ENCODE measurements at regions not wholly inside any gene's neighbourhood (a gene's known extent, or its start where the extent isn't known, plus 50 kb on each side); places are given as distances from the start of the nearest gene placed in this dataset.

DNA sequence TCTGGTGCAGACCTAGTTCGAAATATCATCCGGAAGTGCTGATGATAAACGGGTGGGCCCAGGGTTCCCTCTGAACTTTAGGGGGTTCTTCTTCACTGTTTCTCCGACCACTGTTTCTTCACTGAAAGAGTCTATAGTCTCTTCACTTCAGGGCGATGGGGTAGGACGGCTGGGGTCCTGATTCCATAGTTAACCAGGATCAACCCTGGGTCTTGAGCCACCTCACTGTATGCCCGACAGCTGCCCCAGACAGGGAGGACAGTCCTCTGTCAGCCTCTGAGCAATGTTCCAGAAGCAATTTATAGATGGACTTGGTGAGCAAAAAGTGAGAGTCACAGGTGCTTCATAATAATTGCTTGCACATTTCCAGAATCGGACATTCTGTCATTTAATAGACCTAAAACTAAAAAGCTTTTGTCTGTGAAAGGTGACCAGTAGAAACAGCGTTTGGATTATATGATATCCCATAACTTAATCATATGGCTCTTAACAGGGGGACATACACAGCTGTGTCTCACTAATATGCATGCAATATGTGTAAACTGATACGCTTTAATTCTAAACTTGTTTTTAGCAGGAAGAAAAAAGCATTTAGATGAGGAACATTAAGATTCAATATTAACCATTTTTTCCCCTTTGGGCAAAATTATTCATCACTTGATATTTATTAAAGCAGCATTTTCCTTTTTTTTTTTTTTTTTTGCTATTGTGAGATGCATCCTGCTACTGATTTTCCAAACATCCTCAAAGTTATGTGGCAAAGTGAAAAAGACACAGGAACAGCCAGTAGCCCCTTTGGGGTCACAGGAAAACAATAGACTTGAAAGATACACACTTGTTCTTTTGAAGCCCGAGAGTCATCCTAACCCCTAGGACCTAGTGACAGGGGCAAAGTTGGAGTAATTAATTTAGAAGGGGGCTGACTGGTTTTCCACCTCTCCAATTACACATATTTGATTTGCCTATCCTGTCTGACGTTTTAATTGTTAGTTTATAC is 277.0 kb downstream of the ZNF536 start:
- intact Hi-C loops (cut with micrococcal nuclease) = no loop called here

DNA sequence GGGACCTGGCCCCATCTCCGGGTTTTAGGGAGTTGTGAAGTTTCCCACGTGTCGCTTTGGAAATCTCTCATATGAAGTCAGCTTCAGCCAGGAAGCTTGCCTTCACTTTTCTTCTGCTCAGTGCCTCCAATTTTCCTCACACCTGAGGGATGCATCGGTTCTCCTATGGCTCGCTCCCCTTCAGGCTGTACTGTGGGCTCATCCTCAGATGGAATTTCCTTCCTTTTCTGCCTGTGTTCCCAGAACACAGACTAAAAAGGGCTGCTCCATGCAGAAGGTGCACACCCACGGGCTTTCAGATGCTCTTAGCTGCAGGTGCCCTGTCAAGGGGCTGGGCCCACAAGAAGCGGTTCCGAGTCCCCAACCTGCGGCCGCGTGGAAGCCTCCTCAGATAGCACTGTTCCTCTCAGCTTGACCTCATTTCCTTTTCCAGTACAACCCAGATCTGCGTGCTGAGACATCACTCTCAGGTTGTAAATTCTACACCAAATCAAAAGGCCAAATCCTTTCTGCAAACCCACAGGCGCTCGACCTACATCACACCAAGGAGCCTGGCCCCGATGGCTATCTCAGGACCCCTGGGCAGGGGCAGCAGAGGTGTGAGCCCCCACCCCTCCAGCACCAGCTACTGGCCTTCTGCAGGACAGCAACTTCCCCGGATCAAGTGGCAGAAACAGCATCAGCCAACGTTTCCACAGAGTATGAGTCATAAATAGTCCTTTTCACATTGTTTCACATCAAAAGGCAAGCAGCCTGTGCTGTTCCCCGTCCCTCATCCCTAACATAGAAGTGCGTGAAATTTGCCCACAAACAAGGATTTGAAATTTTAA is 275.9 kb downstream of the ZNF536 start:
- intact Hi-C loops (cut with micrococcal nuclease) = no loop called here

DNA sequence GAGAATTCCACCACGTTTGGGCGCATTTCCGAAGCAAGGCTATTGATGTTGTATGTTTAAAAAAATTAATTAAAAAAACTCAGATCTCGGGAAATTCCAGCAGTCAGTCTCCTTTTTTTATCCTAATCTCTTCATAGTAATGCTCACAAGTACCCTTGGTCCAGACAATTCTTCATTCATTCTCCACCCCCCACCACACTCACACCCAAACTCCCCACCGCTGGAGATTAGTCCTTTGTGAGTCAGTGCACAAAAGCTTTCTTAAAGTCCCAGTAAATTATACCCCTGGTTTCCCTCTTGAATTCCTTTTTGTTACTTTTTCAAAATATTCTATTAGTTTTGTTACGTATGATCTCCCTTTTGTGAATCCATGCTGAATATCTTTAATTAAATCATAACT is 274.6 kb downstream of the ZNF536 start:
- intact Hi-C loops (cut with micrococcal nuclease) = no loop called here

DNA sequence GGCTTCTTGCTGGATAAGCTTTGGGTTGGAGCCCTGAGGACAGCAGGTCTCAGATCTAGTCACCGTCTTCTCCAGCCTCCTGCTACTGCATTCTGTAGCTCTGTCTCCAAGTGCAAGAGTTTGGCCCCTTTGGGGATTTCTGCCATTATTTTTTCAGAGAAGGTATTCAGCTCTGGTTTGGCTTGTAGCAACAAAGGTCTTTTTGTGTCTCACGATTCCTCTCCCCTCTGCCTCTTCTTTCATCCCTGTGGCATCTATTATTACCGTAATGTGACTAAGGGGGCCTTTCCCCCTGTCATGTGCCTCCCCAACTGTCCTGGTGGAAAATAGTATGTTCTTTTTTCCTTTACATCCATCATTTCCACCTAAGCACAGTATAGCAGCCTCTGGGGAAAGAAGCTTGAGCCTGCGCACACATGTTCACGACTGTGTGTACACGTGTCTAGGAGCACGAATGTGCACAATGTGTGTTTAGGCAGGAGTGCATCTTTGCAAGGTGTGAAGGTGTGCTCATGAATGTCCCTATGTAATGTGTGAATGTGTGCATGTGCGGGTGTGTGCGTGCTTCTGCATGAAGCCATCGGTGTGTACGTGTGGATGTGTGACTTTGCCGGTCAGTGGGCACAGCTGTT is 273.9 kb downstream of the ZNF536 start:
- intact Hi-C loops (cut with micrococcal nuclease) = no loop called here

DNA sequence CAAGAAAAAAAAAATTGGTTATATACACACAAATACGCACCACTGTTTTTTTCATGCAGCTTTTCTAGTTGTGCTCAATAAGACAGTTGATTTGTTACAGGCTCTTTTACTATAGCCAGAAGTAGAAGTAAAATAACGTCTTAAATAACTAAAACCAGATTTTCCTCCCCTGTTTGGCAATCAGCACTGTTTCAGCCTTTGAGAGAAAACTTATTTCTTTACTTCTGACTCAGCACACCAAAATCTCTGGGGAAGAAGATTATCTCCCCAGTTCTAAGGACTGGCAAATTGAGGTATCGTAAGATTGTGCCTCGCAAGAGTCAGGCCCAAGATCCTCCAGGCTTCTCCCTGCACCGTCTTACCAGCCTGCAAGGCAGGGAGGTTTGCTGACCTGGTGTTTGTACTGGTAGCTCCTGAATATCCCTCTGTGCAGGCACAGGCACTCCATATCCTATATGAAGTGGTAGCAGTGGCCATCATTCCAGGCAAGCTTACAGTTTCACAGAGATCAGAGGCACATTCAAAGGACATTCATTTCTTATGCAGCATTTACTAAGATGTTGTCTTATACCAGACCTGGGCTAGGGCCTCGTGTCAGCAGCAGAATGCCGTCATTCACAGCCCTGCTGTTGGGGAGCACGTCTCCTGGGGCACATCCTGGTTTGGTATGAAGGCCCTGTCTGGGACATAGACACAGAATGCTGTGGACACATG is 268.2 kb downstream of the ZNF536 start:
- intact Hi-C loops (cut with micrococcal nuclease) = no loop called here

- intact Hi-C loops (cut with micrococcal nuclease) = no loop called here
Observed at GRCh38 chr19:30638889-30639288, 266.7 kb downstream of the ZNF536 start.

DNA sequence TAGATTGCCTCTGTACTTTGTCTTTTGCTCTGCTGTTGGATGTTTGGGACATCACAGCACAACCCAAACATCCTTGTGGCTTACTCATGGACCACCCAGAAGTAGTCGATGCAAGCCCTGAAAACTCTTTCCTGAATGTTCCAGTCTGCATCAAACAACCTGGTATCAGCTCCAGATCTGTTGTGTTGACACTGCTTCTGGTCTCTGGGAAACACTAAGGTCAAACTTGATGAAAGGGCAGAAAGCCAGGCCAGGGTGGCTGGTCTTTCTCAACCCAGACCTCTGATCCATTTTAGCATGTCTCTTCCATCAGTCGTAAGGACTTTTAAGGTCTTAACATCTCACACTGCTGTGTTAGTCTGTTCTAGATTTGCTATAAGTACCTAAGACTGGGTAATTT is 265.7 kb downstream of the ZNF536 start:
- intact Hi-C loops (cut with micrococcal nuclease) = no loop called here

DNA sequence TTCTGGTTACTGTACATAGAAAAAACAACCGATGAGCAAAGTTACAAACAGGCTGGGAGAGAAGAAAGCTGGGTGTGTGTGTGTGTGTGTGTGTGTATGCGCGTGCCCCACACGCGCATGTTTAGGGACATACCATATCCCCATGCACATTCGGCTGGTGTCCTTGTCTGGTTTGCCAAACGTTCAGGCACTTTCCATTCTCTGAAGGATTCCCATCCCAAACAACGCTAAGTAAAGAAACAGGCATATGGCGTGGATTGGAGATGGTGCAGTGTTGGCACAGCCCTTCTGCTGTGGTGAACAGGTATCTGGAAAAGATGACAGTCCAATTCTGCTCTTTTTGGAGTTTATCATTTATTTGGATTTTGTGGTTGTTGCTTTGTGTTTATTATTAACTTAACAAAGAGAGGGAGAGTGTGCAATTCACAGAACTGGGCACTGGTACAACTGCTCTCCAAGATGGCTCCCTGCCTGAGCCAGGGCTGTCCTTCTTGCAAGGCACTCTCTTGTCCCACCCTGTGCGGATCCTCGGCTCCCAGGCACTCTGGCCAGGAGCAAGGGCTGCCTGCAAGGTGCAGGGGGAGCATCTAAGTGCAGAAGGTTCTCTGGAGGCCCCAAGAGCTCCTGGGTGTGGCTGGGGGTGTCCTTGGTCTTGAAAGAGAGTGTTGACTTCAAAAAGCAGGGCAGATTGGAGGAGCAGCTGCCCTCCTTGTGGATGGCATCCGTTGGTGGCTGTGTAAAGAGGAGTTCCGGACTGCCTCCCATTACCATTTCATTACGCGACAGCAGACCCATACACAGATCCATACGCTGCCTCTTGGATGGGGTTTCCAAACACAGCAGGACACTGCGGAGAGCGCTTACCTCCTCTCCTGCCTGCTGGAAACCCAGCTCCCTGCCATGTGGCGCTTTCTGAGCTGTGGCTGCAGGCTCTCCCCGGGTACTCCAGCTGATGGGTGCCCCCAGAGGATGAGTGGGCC is 263.1 kb downstream of the ZNF536 start:
- intact Hi-C loops (cut with micrococcal nuclease) = no loop called here

DNA sequence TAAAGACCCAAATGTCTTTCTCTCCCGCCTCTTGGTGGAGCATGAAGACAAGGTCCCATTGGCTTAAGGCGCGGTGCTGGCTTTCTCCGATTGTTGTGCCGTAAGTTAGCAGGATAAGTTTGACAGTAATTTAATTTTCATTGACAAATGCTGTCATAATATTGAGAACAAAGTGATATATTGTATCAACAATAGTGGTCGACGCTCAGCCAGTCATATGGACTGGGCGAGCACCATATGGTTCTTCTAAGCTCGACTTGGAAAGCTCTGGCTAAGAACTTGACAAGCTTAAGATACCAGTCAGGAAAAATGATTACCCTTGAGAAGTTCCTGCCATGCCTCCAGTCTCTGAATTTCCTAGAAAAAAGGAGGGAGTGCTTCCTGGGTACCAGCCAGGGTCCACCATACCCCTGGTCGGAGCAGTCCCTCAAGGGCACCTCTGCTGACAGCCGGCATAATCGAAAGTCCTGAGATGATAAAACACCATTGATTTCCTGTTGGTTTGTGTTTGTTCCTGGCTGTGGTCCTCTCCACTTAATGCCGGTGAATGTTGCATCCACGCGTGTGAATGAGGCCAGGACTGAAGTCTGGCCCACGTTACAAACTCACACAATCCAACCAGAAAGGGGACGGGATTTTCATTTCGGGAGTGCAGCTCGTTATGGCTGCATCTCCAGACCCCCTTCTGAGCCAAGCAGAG is 262.1 kb downstream of the ZNF536 start:
- intact Hi-C loops (cut with micrococcal nuclease) = no loop called here

DNA sequence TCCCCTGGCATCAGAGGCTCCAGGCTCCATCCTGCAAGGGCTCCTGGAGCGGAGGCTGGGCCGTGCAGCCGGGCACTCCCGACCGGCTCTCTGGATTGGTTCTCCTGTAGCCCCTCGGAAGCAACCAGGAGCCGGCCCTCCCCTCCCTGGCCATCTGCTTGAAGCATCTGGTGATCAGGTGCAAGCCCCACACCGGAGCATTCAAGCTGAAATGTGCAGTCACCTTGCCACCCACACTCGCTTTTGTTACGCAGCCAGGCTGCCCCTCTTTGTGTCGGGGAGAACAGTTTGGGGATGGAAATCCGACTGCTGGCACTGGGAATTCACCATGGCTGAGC is 258.8 kb downstream of the ZNF536 start:
- intact Hi-C loops (cut with micrococcal nuclease) = no loop called here

GRCh38 chr19:30630289-30631032 is 258.3 kb downstream of the ZNF536 start:
- intact Hi-C loops (cut with micrococcal nuclease) = no loop called here

DNA sequence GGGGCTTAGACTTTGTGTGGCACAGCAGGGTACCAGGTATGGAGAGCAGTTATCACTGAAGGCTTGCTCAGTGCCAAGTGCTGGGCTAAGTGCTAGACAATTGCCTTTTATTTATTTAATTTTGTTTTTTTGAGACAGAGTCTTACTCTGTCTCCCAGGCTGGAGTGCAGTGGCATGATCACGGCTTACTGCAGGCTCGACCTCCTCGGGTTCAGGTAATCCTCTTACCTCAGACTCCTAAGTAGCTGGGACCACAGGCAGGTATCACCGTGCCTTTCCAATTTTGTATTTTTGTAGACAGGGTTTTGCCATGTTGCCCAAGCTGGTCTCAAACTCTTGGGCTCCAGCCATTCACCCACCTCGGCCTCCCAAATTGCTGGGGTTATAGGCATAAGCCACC is 256.9 kb downstream of the ZNF536 start:
- intact Hi-C loops (cut with micrococcal nuclease) = no loop called here

DNA sequence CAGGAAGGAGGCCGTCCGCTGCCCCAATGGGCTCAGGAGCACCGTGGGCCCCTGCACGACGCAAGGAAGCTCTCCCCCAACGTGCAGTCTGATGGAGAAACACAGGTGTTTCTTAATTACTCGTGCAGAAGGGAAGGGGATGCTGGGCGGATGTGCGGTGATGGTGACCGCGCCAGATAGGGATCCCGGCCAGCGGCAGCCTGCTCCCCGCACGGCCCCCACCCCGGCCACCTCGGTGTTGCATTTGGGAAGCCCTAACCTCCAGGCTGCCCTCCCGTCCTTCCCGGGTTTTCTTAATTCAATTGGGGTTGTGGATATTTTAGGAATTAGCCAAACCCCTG is 254.4 kb downstream of the ZNF536 start:
- intact Hi-C loops (cut with micrococcal nuclease) = no loop called here

DNA sequence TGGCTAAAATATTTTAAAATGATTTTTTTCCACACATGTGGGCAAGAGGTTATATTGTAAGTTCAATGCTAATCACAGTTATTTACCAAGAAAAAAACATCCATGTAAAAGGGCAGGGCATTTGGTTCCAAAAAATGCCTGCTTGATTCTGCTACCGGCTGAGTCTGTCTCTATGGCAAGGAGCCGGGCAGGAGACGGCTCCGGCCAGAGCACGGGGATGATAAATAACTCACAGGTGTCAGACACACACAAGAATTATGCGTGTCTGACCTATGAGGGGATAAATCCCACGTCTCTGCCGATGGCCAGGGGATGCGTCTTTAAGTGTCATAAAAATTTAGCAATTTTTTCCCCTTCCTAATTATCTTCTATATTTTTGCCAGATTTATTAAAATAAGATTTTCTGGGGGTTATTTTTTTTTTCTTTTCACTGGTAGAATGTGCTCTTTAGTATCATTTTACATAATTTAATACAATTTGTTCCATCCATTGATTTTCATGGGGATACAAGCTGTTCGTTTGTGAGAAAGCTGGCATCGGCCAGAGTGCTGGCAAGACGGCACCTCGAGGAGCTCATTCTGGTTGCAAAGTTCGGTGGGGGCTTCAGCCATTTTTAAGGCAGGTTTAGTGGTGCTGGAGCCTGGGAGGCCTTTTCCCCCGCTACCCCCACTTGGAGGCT is 253.9 kb downstream of the ZNF536 start:
- intact Hi-C loops (cut with micrococcal nuclease) = no loop called here

- intact Hi-C loops (cut with micrococcal nuclease) = no loop called here
Observed at GRCh38 chr19:30622276-30622675, 250.1 kb downstream of the ZNF536 start.

DNA sequence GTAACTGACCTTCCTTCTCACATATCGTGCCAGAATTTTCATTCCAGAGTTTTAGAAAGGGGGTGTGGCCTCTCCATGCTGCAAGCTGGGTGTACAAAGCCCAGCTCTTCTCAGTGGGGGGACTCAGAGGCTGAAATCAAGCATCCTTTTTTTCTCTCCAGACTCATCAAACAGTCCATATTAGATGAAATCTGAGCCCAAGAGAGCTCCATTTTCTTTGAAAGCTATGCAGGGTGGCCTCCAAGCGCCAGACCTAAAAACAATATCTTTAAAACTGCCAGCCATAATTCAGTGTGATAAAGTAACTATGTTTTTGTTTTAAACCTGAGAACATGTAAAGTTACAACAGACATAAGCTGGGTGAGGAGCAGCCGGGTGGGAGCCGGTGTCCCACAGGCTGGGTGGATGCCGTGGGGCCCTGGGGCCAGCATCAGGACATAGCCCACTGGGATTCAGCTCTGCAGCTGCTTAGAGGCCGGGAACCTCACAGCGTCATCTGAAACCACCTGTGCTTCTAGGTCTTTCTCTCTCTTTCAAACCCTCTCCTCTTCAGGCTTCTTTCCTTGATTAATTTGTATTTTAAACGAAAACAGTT is 249.2 kb downstream of the ZNF536 start:
- intact Hi-C loops (cut with micrococcal nuclease) = no loop called here

DNA sequence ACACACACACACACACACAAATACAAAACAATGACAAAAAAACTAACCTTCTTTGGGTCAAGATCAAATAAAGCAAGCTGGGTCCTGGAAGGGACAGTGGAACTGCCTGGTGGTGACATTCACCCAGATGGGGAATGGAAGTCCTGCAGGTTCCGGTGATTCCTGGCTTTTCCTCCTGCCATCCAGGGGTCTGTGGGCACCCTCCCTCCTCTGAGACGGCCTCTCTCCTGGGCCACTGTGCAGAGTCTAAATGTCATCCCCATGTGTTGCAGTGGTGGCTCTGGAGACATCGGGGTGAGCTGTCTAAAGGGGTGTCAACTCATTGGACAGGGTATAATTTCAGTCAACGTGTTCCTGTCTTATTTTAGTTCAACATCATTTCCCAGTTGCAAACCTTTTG is 248.2 kb downstream of the ZNF536 start:
- intact Hi-C loops (cut with micrococcal nuclease) = no loop called here

Measured in T-helper 1 cell treated with Interleukin-12 subunit alpha and Interleukin-12 subunit beta and Interleukin-4 antibody, amounts not matched to agents 30 ng/mL and 1 ng/mL, for 36 hours (primary cell).